Endothelial cell of umbilical vein (primary cell): ENCODE measurements at regions not wholly inside any gene's neighbourhood (a gene's known extent, or its start where the extent isn't known, plus 50 kb on each side); places are given as distances from the start of the nearest gene placed in this dataset.

ENCODE experiments used
- EZH2 ChIP-seq: IDR thresholded peaks from 2 replicates; pipeline ENCODE4 v1.6.1; 2012; ENCODE audit warnings: borderline replicate concordance, low read depth, mild to moderate bottlenecking, moderate library complexity, low read length, inconsistent platforms; ENCODE audit not compliant: severe bottlenecking
- POLR2AphosphoS5 ChIP-seq: IDR thresholded peaks from 2 replicates; pipeline ENCODE4 v1.6.1; 2012; ENCODE audit warnings: low read depth, mild to moderate bottlenecking, control low read depth, low read length, moderate library complexity; ENCODE audit not compliant: insufficient read depth
- TF ChIP-seq, protein P1 (sequence below), 2 donors: IDR thresholded peaks; 1 replicate in 1 of 2; 2 replicates in 1 of 2; pipeline ENCODE4 v1.5.1; 2011; ENCODE audit warnings: low read length in 2 of 2, mild to moderate bottlenecking in 2 of 2, moderate library complexity in 2 of 2, control low read depth in 1 of 2, inconsistent platforms in 1 of 2, low read depth in 1 of 2; ENCODE audit not compliant: insufficient read depth in 1 of 2; ENCODE audit errors: extremely low read depth in 1 of 2

GRCh38 chr1:114262337-114262736, 108.7 kb upstream of the SYT6 start:
- TF ChIP-seq, protein P1, sequence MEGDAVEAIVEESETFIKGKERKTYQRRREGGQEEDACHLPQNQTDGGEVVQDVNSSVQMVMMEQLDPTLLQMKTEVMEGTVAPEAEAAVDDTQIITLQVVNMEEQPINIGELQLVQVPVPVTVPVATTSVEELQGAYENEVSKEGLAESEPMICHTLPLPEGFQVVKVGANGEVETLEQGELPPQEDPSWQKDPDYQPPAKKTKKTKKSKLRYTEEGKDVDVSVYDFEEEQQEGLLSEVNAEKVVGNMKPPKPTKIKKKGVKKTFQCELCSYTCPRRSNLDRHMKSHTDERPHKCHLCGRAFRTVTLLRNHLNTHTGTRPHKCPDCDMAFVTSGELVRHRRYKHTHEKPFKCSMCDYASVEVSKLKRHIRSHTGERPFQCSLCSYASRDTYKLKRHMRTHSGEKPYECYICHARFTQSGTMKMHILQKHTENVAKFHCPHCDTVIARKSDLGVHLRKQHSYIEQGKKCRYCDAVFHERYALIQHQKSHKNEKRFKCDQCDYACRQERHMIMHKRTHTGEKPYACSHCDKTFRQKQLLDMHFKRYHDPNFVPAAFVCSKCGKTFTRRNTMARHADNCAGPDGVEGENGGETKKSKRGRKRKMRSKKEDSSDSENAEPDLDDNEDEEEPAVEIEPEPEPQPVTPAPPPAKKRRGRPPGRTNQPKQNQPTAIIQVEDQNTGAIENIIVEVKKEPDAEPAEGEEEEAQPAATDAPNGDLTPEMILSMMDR (IDR thresholded peaks at IDR 0.05; ENCODE audit: extremely low read depth in 1 of 2, insufficient read depth in 1 of 2, low read depth in 1 of 2, low read length in 2 of 2) = no peak
- no peak for TF ChIP-seq POLR2AphosphoS5
- TF ChIP-seq EZH2 = no peak
